ENCODE measurements at regions not wholly inside any gene's neighbourhood (a gene's known extent, or its start where the extent isn't known, plus 50 kb on each side); places are given as distances from the start of the nearest gene placed in this dataset.

DNA sequence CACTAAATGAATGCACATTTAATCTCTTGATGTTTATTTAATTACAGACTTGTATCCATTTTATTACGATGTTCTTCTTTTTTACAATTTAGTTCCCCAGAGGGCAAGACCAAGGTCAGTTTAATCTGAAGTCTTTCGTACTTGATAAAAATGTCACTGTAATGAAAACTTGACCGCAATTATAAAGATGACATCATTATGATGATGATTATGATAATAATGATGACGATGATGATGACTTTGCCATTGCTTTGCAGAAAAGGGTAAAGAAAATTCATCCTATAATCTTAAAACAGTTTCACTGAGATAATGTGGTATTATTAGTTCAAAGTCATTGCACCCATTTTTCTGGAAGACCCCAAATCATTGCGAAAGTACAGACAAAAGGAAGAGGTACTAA is 290.1 kb downstream of the NEBL start:
- H3K27me3 ChIP-seq (ENCODE audit: control insufficient read depth in 3 of 3, insufficient read depth in 3 of 3, low read length in 2 of 3), result no peaks in the 10 kb centered on the region
- H3K9ac ChIP-seq (ENCODE audit: insufficient read depth in 1 of 2, low read length in 2 of 2), result no peak overlapping the region
- ATAC-seq (ENCODE audit: insufficient read depth, low FRiP score) (no peak), DNase-seq (no peak)
- H3K27ac ChIP-seq (ENCODE audit: low read depth in 1 of 2, low read length in 1 of 2), result no peak overlapping the region
- WGBS, 2 donors, result 92 to 93% methylated on average over 5 of the region's 5 CpGs
- no peaks in the 10 kb centered on the region for H3K4me1 ChIP-seq (ENCODE audit: control insufficient read depth in 5 of 5, insufficient read depth in 5 of 5, low read length in 5 of 5)
- TF ChIP-seq CTCF (IDR thresholded peaks at IDR 0.05; ENCODE audit: control extremely low read depth, extremely low read depth), result no peak
- H3K36me3 ChIP-seq (ENCODE audit: control insufficient read depth in 4 of 4, insufficient read depth in 4 of 4, low read length in 4 of 4), result no peaks in the 10 kb centered on the region
- H3K4me3 ChIP-seq, result no peak overlapping the region
- no peaks in the 10 kb centered on the region for H3K9me3 ChIP-seq (ENCODE audit: control insufficient read depth in 4 of 4, insufficient read depth in 3 of 4, low read length in 3 of 4)

DNA sequence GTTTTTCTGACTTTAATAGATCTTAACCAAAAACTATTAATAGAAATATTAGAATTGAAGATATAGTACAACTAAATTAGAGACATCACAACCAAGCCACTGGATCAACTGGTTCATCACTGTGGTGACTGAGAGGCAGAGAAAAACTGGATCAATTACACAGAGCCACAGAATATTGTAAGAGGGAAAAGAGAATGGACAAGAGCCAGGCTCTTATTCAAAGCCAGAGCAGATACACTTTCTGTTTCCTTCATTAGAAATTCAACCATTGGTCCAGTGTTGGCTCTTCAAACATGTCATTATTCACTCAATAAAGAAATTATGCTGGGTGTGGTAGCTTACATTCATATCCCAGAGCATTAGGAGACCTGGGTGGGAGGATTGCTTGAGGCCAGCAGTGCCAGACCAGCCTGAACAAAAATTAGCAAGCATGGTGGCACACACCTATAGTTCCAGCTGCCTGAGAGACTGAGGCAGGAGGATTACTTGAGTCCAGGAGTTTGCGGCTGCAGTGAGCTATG is 295.1 kb downstream of the NEBL start:
- 100% methylated on average over 1 of the region's 1 CpG for WGBS, 2 donors
- Histone ChIP-seq H3K27ac (ENCODE audit: low read depth in 1 of 2, low read length in 1 of 2) (no peak overlapping the region), H3K9me3 (ENCODE audit: control insufficient read depth in 4 of 4, insufficient read depth in 3 of 4, low read length in 3 of 4) (no peaks in the 10 kb centered on the region), H3K27me3 (ENCODE audit: control insufficient read depth in 3 of 3, insufficient read depth in 3 of 3, low read length in 2 of 3) (no peaks in the 10 kb centered on the region), H3K4me3 (no peak overlapping the region), H3K4me1 (ENCODE audit: control insufficient read depth in 5 of 5, insufficient read depth in 5 of 5, low read length in 5 of 5) (peaks cover 0 to 9% (median 0%) of the 10 kb centered on the region in 5 donors), H3K9ac (ENCODE audit: insufficient read depth in 1 of 2, low read length in 2 of 2) (no peak overlapping the region), H3K36me3 (ENCODE audit: control insufficient read depth in 4 of 4, insufficient read depth in 4 of 4, low read length in 4 of 4) (no peaks in the 10 kb centered on the region)
- no peak for TF ChIP-seq CTCF (IDR thresholded peaks at IDR 0.05; ENCODE audit: control extremely low read depth, extremely low read depth)
- ATAC-seq (ENCODE audit: insufficient read depth, low FRiP score) (no peak), DNase-seq (peak in 1 of 3 donors; percentile 47)

GRCh38 chr10:20598590-20598989 is 298.5 kb downstream of the NEBL start:
- H3K36me3 ChIP-seq (ENCODE audit: control insufficient read depth in 4 of 4, insufficient read depth in 4 of 4, low read length in 4 of 4), result no peaks in the 10 kb centered on the region
- TF ChIP-seq CTCF (IDR thresholded peaks at IDR 0.05; ENCODE audit: control extremely low read depth, extremely low read depth), result no peak
- H3K4me3 ChIP-seq, result no peak overlapping the region
- no peak overlapping the region for H3K9ac ChIP-seq (ENCODE audit: insufficient read depth in 1 of 2, low read length in 2 of 2)
- no peak for DNase-seq
- WGBS, 2 donors, result 46 to 58% methylated on average over 3 of the region's 3 CpGs
- no peak overlapping the region for H3K27ac ChIP-seq (ENCODE audit: low read depth in 1 of 2, low read length in 1 of 2)
- no peaks in the 10 kb centered on the region for H3K9me3 ChIP-seq (ENCODE audit: control insufficient read depth in 4 of 4, insufficient read depth in 3 of 4, low read length in 3 of 4)
- peaks cover 0 to 11% (median 0%) of the 10 kb centered on the region in 5 donors for H3K4me1 ChIP-seq (ENCODE audit: control insufficient read depth in 5 of 5, insufficient read depth in 5 of 5, low read length in 5 of 5)
- H3K27me3 ChIP-seq (ENCODE audit: control insufficient read depth in 3 of 3, insufficient read depth in 3 of 3, low read length in 2 of 3), result no peaks in the 10 kb centered on the region
- peak; percentile 71 for ATAC-seq (ENCODE audit: insufficient read depth, low FRiP score)

GRCh38 chr10:20596911-20597310 is 300.2 kb downstream of the NEBL start:
- WGBS, 2 donors, result 66 to 75% methylated on average over 2 of the region's 2 CpGs

More at GRCh38 chr10:20596911-20597310, 300.2 kb downstream of the NEBL start:
- no peak for TF ChIP-seq CTCF (IDR thresholded peaks at IDR 0.05; ENCODE audit: control extremely low read depth, extremely low read depth)
- Histone ChIP-seq H3K9ac (ENCODE audit: insufficient read depth in 1 of 2, low read length in 2 of 2) (no peak overlapping the region), H3K27ac (ENCODE audit: low read depth in 1 of 2, low read length in 1 of 2) (no peak overlapping the region), H3K27me3 (ENCODE audit: control insufficient read depth in 3 of 3, insufficient read depth in 3 of 3, low read length in 2 of 3) (no peaks in the 10 kb centered on the region), H3K4me1 (ENCODE audit: control insufficient read depth in 5 of 5, insufficient read depth in 5 of 5, low read length in 5 of 5) (peaks cover 0 to 16% (median 0%) of the 10 kb centered on the region in 5 donors), H3K9me3 (ENCODE audit: control insufficient read depth in 4 of 4, insufficient read depth in 3 of 4, low read length in 3 of 4) (no peaks in the 10 kb centered on the region), H3K4me3 (no peak overlapping the region), H3K36me3 (ENCODE audit: control insufficient read depth in 4 of 4, insufficient read depth in 4 of 4, low read length in 4 of 4) (no peaks in the 10 kb centered on the region)
- peak in 2 of 3 donors; percentile 58 to 64 for DNase-seq
- no peak for ATAC-seq (ENCODE audit: insufficient read depth, low FRiP score)
